Omental fat pad (tissue), 3 donors: ENCODE measurements at regions not wholly inside any gene's neighbourhood (a gene's known extent, or its start where the extent isn't known, plus 50 kb on each side); places are given as distances from the start of the nearest gene placed in this dataset.
"Not testable (repeated sequence)": the region's sequence is repeated elsewhere in the genome, so short reads cannot be mapped to it uniquely, and the experiment has no call there.

Experiments
- ATAC-seq: fragments of 150-250 bp; one replicate; pipeline ENCODE4 v1.9.1; 2016; ENCODE audit warnings: mild to moderate bottlenecking, moderate library complexity; ENCODE audit not compliant: low FRiP score
- DNase-seq: peaks from one replicate; pipeline ENCODE4 v3.0.0-alpha.2; 2019; ENCODE audit warnings: low spot score
- CTCF ChIP-seq, 3 donors: fragments of 450-650 bp; IDR thresholded peaks; one replicate each; pipeline ENCODE4 v1.5.1; 2016 to 2017; ENCODE audit warnings: antibody characterized with exemption in 3 of 3, mild to moderate bottlenecking in 3 of 3, moderate library complexity in 2 of 3

GRCh38 chr13:107788464-107789165 is 426.7 kb downstream of the LIG4 start:
- no peak for TF ChIP-seq CTCF (IDR thresholded peaks at IDR 0.05)
- no peak for ATAC-seq
- no peak for DNase-seq

- not testable (repeated sequence) for DNase-seq, ATAC-seq
These were observed 432.7 kb downstream of the LIG4 start for GRCh38 chr13:107782646-107783045.

GRCh38 chr13:107778094-107778493 is 437.2 kb downstream of the LIG4 start:
- DNase-seq = no peak
- no peak for ATAC-seq
- TF ChIP-seq CTCF (IDR thresholded peaks at IDR 0.05) = no peak

- no peak for ATAC-seq
- DNase-seq = no peak
- no peak for TF ChIP-seq CTCF (IDR thresholded peaks at IDR 0.05)
These were observed 444.8 kb downstream of the LIG4 start for GRCh38 chr13:107770541-107770940.

- TF ChIP-seq CTCF (IDR thresholded peaks at IDR 0.05) = no peak
- no peak for ATAC-seq
- DNase-seq = no peak
These were observed 448.2 kb downstream of the LIG4 start for GRCh38 chr13:107767119-107767518.

GRCh38 chr13:107765724-107766401 is 449.5 kb downstream of the LIG4 start:
- DNase-seq (no peak), ATAC-seq (no peak)
- no peak for TF ChIP-seq CTCF (IDR thresholded peaks at IDR 0.05)

- no peak for TF ChIP-seq CTCF (IDR thresholded peaks at IDR 0.05)
- no peak for DNase-seq
- ATAC-seq = no peak
These were observed 451.3 kb downstream of the LIG4 start for GRCh38 chr13:107764046-107764445.
